ENCODE measurements at regions not wholly inside any gene's neighbourhood (a gene's known extent, or its start where the extent isn't known, plus 50 kb on each side); places are given as distances from the start of the nearest gene placed in this dataset.

DNA sequence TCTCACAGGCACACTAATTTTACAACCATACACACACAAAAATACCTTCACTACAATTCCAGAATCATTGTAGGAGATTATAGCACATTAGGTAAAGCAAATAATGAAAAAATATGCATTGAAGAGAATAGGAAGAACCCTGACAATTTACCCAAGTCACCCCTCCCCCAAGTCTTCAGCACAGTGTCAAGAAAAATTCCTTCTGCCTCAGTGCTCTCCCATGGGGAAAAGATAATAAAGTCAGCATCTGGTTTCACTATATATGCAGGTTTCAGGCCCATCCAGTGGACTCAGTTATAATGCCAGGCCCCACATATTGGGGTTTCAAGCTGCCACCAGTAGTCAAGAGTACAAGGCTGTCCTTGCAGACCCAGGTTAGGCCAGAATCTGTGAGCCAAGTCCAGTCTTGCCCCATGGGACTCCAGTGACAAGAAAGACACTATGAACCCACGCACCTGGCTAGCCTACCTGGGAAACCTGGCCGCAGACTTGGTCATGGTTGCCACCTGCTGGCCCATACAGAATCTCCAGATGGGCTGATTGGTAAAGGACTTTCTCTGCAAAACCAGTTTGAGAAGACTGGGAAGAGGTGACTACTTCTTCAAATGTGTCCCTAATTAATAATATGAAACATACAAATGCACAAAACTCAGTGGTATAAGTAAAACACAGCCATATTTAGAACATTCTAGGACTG is 398.6 kb upstream of the FLRT2 start:
- H3K4me3 ChIP-seq (ENCODE audit: low read depth in 1 of 2, low read length in 2 of 2): no peak overlapping the region
- no peak overlapping the region for H3K27ac ChIP-seq (ENCODE audit: low read depth, low read length)
- peaks cover 8 to 16% of the 10 kb centered on the region in 2 donors for H3K9me3 ChIP-seq (ENCODE audit: control insufficient read depth in 1 of 2, low read length in 2 of 2)
- H3K4me1 ChIP-seq (ENCODE audit: control insufficient read depth in 1 of 2, insufficient read depth in 2 of 2, low read length in 2 of 2): no peaks in the 10 kb centered on the region
- H3K27me3 ChIP-seq (ENCODE audit: control insufficient read depth in 1 of 2, insufficient read depth in 2 of 2, low read length in 2 of 2): no peaks in the 10 kb centered on the region
- H3K36me3 ChIP-seq (ENCODE audit: control insufficient read depth in 1 of 2, insufficient read depth in 2 of 2, low read length in 2 of 2): no peaks in the 10 kb centered on the region
- H3K9ac ChIP-seq (ENCODE audit: low read depth in 1 of 2, low read length in 2 of 2): no peak overlapping the region

DNA sequence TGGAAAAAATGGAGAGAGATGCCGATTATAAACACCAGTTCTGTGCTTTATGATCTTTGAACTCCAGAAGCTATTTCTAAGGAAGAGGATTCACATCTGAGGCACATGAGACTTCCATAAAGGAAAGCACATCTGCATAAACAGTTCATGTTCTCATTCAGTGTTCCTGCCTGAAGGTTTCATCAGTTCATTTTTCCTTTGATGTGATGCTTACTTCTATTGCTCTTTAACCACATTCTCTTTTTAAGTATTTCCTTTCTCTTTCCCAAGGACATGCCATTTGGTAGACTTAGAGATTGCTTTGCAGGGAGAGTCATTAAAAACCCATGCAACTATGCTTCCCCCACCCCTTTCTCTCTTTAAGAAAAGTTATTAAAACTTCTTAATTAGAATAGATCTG is 387.0 kb upstream of the FLRT2 start:
- Histone ChIP-seq H3K9me3 (ENCODE audit: control insufficient read depth in 1 of 2, low read length in 2 of 2) (peaks cover 2 to 7% of the 10 kb centered on the region in 2 donors), H3K9ac (ENCODE audit: low read depth in 1 of 2, low read length in 2 of 2) (no peak overlapping the region), H3K27me3 (ENCODE audit: control insufficient read depth in 1 of 2, insufficient read depth in 2 of 2, low read length in 2 of 2) (no peaks in the 10 kb centered on the region)

DNA sequence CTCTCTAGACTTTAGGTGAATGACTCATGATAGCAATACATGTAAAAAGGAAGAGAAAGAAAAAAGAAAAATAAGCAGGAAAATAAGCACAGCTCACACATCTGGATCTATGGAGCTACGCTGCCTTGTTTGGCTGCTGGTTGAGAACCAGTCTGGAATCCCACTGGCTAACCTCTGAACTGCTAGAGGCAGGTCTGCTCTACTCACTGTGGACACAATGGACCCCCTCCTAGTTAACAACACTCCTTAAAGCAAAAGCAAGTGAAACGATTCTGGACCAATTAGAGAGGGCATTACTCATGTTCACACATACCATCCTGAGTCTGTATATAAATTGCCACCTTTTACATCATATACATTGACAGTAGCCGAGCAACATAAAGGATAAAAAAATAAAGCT is 383.2 kb upstream of the FLRT2 start:
- Histone ChIP-seq H3K4me1 (ENCODE audit: control insufficient read depth in 1 of 2, insufficient read depth in 2 of 2, low read length in 2 of 2) (no peaks in the 10 kb centered on the region), H3K36me3 (ENCODE audit: control insufficient read depth in 1 of 2, insufficient read depth in 2 of 2, low read length in 2 of 2) (no peaks in the 10 kb centered on the region), H3K27ac (ENCODE audit: low read depth, low read length) (no peak overlapping the region), H3K27me3 (ENCODE audit: control insufficient read depth in 1 of 2, insufficient read depth in 2 of 2, low read length in 2 of 2) (no peaks in the 10 kb centered on the region), H3K4me3 (ENCODE audit: low read depth in 1 of 2, low read length in 2 of 2) (no peak overlapping the region), H3K9ac (ENCODE audit: low read depth in 1 of 2, low read length in 2 of 2) (no peak overlapping the region), H3K9me3 (ENCODE audit: control insufficient read depth in 1 of 2, low read length in 2 of 2) (peaks cover 0 to 8% of the 10 kb centered on the region in 2 donors)

More for the DNA sequence above, 387.0 kb upstream of the FLRT2 start:
- Histone ChIP-seq H3K4me3 (ENCODE audit: low read depth in 1 of 2, low read length in 2 of 2) (no peak overlapping the region), H3K4me1 (ENCODE audit: control insufficient read depth in 1 of 2, insufficient read depth in 2 of 2, low read length in 2 of 2) (no peaks in the 10 kb centered on the region), H3K36me3 (ENCODE audit: control insufficient read depth in 1 of 2, insufficient read depth in 2 of 2, low read length in 2 of 2) (no peaks in the 10 kb centered on the region), H3K27ac (ENCODE audit: low read depth, low read length) (no peak overlapping the region)

DNA sequence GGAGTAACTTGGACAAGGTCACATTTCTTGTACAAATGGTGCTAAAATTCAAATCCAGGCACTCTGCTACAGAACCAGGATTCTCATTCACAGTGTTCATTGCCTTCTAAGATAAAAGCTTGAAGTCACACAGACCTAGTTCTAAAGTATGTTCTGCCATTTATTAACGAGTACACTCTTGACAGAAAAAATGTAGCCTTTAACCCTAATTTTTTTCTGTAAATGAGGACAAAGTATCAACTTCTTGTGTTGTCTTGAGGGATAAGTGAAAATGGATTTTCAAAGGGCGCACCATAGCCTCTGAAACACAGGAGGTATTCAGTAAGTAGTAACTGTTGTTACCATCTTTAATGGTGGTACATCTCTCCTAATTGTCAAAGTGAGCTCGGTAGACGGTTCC is 379.8 kb upstream of the FLRT2 start:
- Histone ChIP-seq H3K4me1 (ENCODE audit: control insufficient read depth in 1 of 2, insufficient read depth in 2 of 2, low read length in 2 of 2) (no peaks in the 10 kb centered on the region), H3K4me3 (ENCODE audit: low read depth in 1 of 2, low read length in 2 of 2) (no peak overlapping the region), H3K27ac (ENCODE audit: low read depth, low read length) (no peak overlapping the region), H3K36me3 (ENCODE audit: control insufficient read depth in 1 of 2, insufficient read depth in 2 of 2, low read length in 2 of 2) (no peaks in the 10 kb centered on the region), H3K9me3 (ENCODE audit: control insufficient read depth in 1 of 2, low read length in 2 of 2) (peaks cover 3 to 6% of the 10 kb centered on the region in 2 donors), H3K27me3 (ENCODE audit: control insufficient read depth in 1 of 2, insufficient read depth in 2 of 2, low read length in 2 of 2) (no peaks in the 10 kb centered on the region), H3K9ac (ENCODE audit: low read depth in 1 of 2, low read length in 2 of 2) (no peak overlapping the region)

DNA sequence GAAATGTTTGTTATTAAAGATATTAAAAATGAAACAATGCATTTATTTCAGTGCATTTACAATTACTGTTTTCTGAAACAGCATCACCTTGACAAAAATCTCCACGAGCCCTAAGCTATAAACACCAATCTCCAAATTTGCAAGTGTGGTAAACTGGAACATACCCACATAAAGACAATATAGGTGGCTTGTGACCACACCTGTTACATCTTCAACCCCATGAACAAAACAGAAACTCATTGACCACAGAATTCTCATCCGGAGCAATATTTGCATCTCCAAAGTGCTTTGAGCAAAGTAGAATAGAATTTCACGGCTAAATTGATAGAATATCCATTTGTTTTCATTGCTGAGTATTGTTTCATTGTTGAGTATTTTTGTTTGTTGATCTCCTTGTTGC is 375.2 kb upstream of the FLRT2 start:
- H3K27me3 ChIP-seq (ENCODE audit: control insufficient read depth in 1 of 2, insufficient read depth in 2 of 2, low read length in 2 of 2): no peaks in the 10 kb centered on the region
- H3K4me3 ChIP-seq (ENCODE audit: low read depth in 1 of 2, low read length in 2 of 2): no peak overlapping the region
- H3K27ac ChIP-seq (ENCODE audit: low read depth, low read length): no peak overlapping the region
- peaks cover 3 to 8% of the 10 kb centered on the region in 2 donors for H3K9me3 ChIP-seq (ENCODE audit: control insufficient read depth in 1 of 2, low read length in 2 of 2)
- no peaks in the 10 kb centered on the region for H3K4me1 ChIP-seq (ENCODE audit: control insufficient read depth in 1 of 2, insufficient read depth in 2 of 2, low read length in 2 of 2)
- no peaks in the 10 kb centered on the region for H3K36me3 ChIP-seq (ENCODE audit: control insufficient read depth in 1 of 2, insufficient read depth in 2 of 2, low read length in 2 of 2)
- H3K9ac ChIP-seq (ENCODE audit: low read depth in 1 of 2, low read length in 2 of 2): no peak overlapping the region

DNA sequence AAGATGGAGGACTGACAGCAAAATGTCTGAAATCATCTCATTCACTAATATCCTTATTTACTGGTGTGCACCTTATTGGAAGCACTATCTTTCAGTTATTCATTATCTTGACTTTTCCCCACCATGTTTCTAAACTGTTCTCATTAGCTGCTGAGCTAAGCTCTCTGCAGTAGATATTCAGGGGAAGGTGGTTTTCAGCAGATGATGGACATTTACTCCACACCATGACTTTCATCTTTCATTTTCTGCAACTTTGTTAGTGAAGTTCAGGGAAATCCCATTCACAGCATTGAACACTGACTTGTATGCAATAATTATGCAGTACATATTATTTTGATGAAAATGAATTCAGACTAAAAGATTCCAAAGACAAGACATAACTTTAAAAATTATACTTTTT is 373.6 kb upstream of the FLRT2 start:
- no peak overlapping the region for H3K9ac ChIP-seq (ENCODE audit: low read depth in 1 of 2, low read length in 2 of 2)
- no peak overlapping the region for H3K27ac ChIP-seq (ENCODE audit: low read depth, low read length)
- H3K9me3 ChIP-seq (ENCODE audit: control insufficient read depth in 1 of 2, low read length in 2 of 2): peaks cover 8 to 12% of the 10 kb centered on the region in 2 donors
- no peaks in the 10 kb centered on the region for H3K27me3 ChIP-seq (ENCODE audit: control insufficient read depth in 1 of 2, insufficient read depth in 2 of 2, low read length in 2 of 2)
- no peaks in the 10 kb centered on the region for H3K4me1 ChIP-seq (ENCODE audit: control insufficient read depth in 1 of 2, insufficient read depth in 2 of 2, low read length in 2 of 2)
- no peaks in the 10 kb centered on the region for H3K36me3 ChIP-seq (ENCODE audit: control insufficient read depth in 1 of 2, insufficient read depth in 2 of 2, low read length in 2 of 2)
- no peak overlapping the region for H3K4me3 ChIP-seq (ENCODE audit: low read depth in 1 of 2, low read length in 2 of 2)

DNA sequence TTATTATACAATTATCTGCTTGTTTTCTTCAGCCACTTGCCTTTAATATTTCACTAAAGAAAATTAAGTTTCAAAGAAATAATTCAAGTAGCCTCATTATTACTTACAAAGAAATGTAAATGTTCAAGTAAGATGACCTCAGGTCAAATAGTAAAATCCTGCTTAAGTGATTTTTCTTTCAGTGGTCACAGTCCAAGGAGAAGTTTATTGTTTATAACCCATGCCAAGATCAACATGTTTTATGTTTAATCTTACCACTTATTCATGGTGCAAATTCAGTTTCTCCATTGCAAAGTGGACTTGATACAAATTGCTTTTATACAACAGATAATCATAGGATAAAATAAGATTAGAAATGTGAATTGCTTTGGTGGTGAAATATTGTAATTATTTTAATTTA is 370.2 kb upstream of the FLRT2 start:
- no peak overlapping the region for H3K9ac ChIP-seq (ENCODE audit: low read depth in 1 of 2, low read length in 2 of 2)
- H3K27ac ChIP-seq (ENCODE audit: low read depth, low read length): no peak overlapping the region
- H3K4me1 ChIP-seq (ENCODE audit: control insufficient read depth in 1 of 2, insufficient read depth in 2 of 2, low read length in 2 of 2): no peaks in the 10 kb centered on the region
- H3K36me3 ChIP-seq (ENCODE audit: control insufficient read depth in 1 of 2, insufficient read depth in 2 of 2, low read length in 2 of 2): no peaks in the 10 kb centered on the region
- no peak overlapping the region for H3K4me3 ChIP-seq (ENCODE audit: low read depth in 1 of 2, low read length in 2 of 2)
- no peaks in the 10 kb centered on the region for H3K27me3 ChIP-seq (ENCODE audit: control insufficient read depth in 1 of 2, insufficient read depth in 2 of 2, low read length in 2 of 2)
- peaks cover 7 to 19% of the 10 kb centered on the region in 2 donors for H3K9me3 ChIP-seq (ENCODE audit: control insufficient read depth in 1 of 2, low read length in 2 of 2)

DNA sequence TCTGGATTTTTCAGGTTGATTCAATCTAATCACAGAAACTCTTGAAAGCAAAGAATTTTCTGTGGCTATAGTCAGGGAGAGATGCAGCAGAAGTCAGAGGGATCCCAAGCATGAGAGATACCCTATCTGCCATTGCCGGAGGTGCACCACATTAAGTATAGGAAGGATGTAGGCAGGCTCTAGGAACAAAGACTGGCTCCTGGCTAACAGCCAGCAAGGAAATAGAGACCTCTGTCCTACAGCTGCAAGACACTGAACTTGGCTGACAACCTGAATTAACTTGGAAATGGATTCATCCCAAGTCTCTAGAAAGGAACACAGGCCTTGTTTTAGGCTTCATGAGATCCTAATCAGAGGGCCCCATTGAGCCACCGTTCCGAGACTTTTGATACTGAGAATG is 364.9 kb upstream of the FLRT2 start:
- Histone ChIP-seq H3K9me3 (ENCODE audit: control insufficient read depth in 1 of 2, low read length in 2 of 2) (peaks cover 5 to 18% of the 10 kb centered on the region in 2 donors), H3K9ac (ENCODE audit: low read depth in 1 of 2, low read length in 2 of 2) (no peak overlapping the region), H3K4me3 (ENCODE audit: low read depth in 1 of 2, low read length in 2 of 2) (no peak overlapping the region), H3K27me3 (ENCODE audit: control insufficient read depth in 1 of 2, insufficient read depth in 2 of 2, low read length in 2 of 2) (no peaks in the 10 kb centered on the region), H3K36me3 (ENCODE audit: control insufficient read depth in 1 of 2, insufficient read depth in 2 of 2, low read length in 2 of 2) (no peaks in the 10 kb centered on the region), H3K4me1 (ENCODE audit: control insufficient read depth in 1 of 2, insufficient read depth in 2 of 2, low read length in 2 of 2) (no peaks in the 10 kb centered on the region), H3K27ac (ENCODE audit: low read depth, low read length) (no peak overlapping the region)

DNA sequence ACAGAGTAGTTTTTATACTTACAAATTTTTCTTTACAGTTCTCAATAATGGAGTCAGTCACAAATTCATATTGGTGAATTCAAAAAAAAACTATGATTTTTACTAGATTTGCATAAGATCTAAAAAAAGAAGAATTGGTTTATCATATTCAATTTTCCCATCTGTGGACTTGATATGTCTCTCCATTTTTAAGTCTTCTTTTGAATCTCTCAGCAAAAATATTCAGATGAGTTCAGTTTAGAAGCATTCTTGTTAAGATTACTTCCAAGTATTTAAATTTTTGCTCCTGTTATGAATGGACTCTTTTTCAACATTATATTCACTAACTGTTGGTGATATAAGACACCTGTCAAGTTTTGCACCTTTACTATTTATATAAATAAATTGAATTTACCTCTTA is 360.6 kb upstream of the FLRT2 start:
- Histone ChIP-seq H3K4me3 (ENCODE audit: low read depth in 1 of 2, low read length in 2 of 2) (no peak overlapping the region), H3K9me3 (ENCODE audit: control insufficient read depth in 1 of 2, low read length in 2 of 2) (peaks cover 0 to 10% of the 10 kb centered on the region in 2 donors), H3K36me3 (ENCODE audit: control insufficient read depth in 1 of 2, insufficient read depth in 2 of 2, low read length in 2 of 2) (no peaks in the 10 kb centered on the region), H3K27me3 (ENCODE audit: control insufficient read depth in 1 of 2, insufficient read depth in 2 of 2, low read length in 2 of 2) (no peaks in the 10 kb centered on the region), H3K27ac (ENCODE audit: low read depth, low read length) (no peak overlapping the region), H3K9ac (ENCODE audit: low read depth in 1 of 2, low read length in 2 of 2) (no peak overlapping the region), H3K4me1 (ENCODE audit: control insufficient read depth in 1 of 2, insufficient read depth in 2 of 2, low read length in 2 of 2) (no peaks in the 10 kb centered on the region)

DNA sequence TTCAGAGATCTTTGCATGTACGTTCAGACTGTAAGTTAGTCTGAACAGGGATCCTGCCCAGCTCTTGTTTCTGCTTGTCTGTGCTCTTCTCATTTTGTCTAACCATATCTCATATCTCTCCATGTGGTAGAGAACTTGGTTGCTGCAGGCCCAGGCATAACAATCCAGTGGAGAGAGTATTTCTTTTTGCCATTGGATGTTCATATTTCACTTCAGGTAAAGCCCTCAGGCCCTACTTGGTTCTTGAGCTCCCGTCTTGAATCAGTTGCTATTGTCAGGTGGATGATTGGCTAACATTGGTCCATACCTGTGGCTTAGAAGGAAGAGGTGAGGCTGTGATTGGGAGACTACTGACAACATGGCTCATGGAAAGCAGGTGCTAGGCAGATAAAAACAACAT is 357.7 kb upstream of the FLRT2 start:
- Histone ChIP-seq H3K4me1 (ENCODE audit: control insufficient read depth in 1 of 2, insufficient read depth in 2 of 2, low read length in 2 of 2) (no peaks in the 10 kb centered on the region), H3K27ac (ENCODE audit: low read depth, low read length) (no peak overlapping the region), H3K36me3 (ENCODE audit: control insufficient read depth in 1 of 2, insufficient read depth in 2 of 2, low read length in 2 of 2) (no peaks in the 10 kb centered on the region), H3K9ac (ENCODE audit: low read depth in 1 of 2, low read length in 2 of 2) (no peak overlapping the region), H3K27me3 (ENCODE audit: control insufficient read depth in 1 of 2, insufficient read depth in 2 of 2, low read length in 2 of 2) (no peaks in the 10 kb centered on the region), H3K4me3 (ENCODE audit: low read depth in 1 of 2, low read length in 2 of 2) (no peak overlapping the region), H3K9me3 (ENCODE audit: control insufficient read depth in 1 of 2, low read length in 2 of 2) (peaks cover 0 to 10% of the 10 kb centered on the region in 2 donors)
